ENCODE measurements at regions not wholly inside any gene's neighbourhood (a gene's known extent, or its start where the extent isn't known, plus 50 kb on each side); places are given as distances from the start of the nearest gene placed in this dataset.

DNA sequence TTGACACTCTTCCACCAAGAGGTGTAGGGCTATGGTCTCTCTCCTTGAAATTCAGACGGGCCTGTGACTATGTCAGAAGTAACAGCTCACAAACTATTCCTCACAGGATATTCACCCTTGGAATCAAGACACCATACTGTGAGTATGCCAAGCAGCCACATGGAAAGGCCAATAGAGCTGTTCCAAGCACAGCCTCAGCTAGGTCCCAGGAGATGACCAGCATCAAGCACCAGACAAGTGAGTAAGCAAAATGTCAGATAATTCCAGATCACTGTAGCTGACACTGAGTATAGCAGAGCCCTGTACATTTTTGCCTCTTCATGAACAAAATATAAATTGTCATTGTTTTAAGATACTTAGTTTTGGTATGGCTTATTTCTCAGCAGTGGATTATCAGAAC is 88.1 kb upstream of the KCND2 start:
- ChIA-PET CTCF (no interaction called here), POLR2A (no interaction called here)
- Histone ChIP-seq H3K4me1 (no peaks in the 10 kb centered on the region), H3K4me3 (ENCODE audit: low read depth, low read length) (no peak overlapping the region), H3K27me3 (replicated peaks; ENCODE audit: control insufficient read depth, insufficient read depth, low read length) (no peaks in the 10 kb centered on the region), H3K9me3 (no peaks in the 10 kb centered on the region), H3K36me3 (ENCODE audit: control insufficient read depth, insufficient read depth, low read length) (no peaks in the 10 kb centered on the region)
- TF ChIP-seq, protein P1, sequence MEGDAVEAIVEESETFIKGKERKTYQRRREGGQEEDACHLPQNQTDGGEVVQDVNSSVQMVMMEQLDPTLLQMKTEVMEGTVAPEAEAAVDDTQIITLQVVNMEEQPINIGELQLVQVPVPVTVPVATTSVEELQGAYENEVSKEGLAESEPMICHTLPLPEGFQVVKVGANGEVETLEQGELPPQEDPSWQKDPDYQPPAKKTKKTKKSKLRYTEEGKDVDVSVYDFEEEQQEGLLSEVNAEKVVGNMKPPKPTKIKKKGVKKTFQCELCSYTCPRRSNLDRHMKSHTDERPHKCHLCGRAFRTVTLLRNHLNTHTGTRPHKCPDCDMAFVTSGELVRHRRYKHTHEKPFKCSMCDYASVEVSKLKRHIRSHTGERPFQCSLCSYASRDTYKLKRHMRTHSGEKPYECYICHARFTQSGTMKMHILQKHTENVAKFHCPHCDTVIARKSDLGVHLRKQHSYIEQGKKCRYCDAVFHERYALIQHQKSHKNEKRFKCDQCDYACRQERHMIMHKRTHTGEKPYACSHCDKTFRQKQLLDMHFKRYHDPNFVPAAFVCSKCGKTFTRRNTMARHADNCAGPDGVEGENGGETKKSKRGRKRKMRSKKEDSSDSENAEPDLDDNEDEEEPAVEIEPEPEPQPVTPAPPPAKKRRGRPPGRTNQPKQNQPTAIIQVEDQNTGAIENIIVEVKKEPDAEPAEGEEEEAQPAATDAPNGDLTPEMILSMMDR (IDR thresholded peaks at IDR 0.05; ENCODE audit: insufficient read depth in 1 of 2, low read depth in 1 of 2, low read length in 1 of 2, severe bottlenecking in 1 of 2, unreplicated experiment in 1 of 2): no peak
- intact Hi-C loops (cut with micrococcal nuclease; ENCODE audit: unreplicated experiment): no loop called here
- Mint-ChIP-seq H3K9me3 (ENCODE audit: unreplicated experiment) (no peaks in the 10 kb centered on the region), H3K4me1 (ENCODE audit: low read depth, unreplicated experiment) (no peaks in the 10 kb centered on the region), H3K27ac (ENCODE audit: unreplicated experiment) (no peak overlapping the region), H3K27me3 (ENCODE audit: insufficient read depth, unreplicated experiment) (peaks cover 3% of the 10 kb centered on the region), H3K36me3 (ENCODE audit: insufficient read depth, unreplicated experiment) (no peaks in the 10 kb centered on the region), H3K4me3 (ENCODE audit: unreplicated experiment) (no peak overlapping the region)
- no TSS peak for BruUV-seq (replicated peaks)
- DNase-seq: no peak

DNA sequence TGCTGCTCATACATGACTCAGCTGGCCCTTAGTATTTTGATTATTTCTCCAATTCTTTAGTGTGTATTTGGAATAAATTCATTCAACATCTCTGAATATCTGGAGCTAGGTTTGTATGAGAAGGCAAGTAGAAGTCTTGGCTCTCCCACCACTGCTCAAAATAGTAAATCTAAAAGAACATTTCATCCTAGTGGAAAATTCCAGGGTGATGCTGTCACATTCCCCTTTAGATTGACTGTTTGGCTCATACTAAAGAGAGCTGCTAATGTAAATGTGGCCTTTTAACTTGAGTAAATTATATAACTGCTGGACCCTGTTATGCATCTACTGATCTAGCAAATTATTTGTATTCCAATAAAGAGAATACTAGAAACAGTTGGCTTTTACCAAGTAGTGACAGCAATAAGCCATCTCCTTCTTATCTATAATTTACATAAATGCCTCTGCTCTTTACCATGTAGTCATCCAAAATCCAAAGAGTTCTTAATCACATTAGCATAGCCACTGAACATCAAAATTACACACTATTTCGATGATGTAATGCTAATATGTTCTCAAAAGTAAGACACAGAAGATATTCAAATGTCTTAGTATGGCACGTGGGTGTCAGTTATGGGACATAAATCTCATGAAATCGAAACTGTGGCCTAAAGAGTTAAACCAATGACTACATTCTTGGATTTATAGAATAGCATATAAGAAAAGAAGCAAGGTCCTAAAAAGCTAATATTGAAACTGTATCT is 86.9 kb upstream of the KCND2 start:
- Histone ChIP-seq H3K4me3 (ENCODE audit: low read depth, low read length) (no peak overlapping the region), H3K4me1 (no peaks in the 10 kb centered on the region), H3K27me3 (replicated peaks; ENCODE audit: control insufficient read depth, insufficient read depth, low read length) (no peaks in the 10 kb centered on the region), H3K36me3 (ENCODE audit: control insufficient read depth, insufficient read depth, low read length) (no peaks in the 10 kb centered on the region), H3K9me3 (no peaks in the 10 kb centered on the region)
- no peak overlapping the region for H3K27ac Mint-ChIP-seq (ENCODE audit: unreplicated experiment)
- POLR2A ChIA-PET: no interaction called here
- intact Hi-C loops (cut with micrococcal nuclease; ENCODE audit: unreplicated experiment): no loop called here
- CTCF ChIA-PET: no interaction called here
- no peaks in the 10 kb centered on the region for H3K4me1 Mint-ChIP-seq (ENCODE audit: low read depth, unreplicated experiment)
- no peak for DNase-seq
- no peak overlapping the region for H3K4me3 Mint-ChIP-seq (ENCODE audit: unreplicated experiment)
- no peaks in the 10 kb centered on the region for H3K9me3 Mint-ChIP-seq (ENCODE audit: unreplicated experiment)
- BruUV-seq (replicated peaks): no TSS peak
- no peaks in the 10 kb centered on the region for H3K36me3 Mint-ChIP-seq (ENCODE audit: insufficient read depth, unreplicated experiment)
- H3K27me3 Mint-ChIP-seq (ENCODE audit: insufficient read depth, unreplicated experiment): peaks cover 3% of the 10 kb centered on the region
- TF ChIP-seq, protein P1 (IDR thresholded peaks at IDR 0.05; ENCODE audit: insufficient read depth in 1 of 2, low read depth in 1 of 2, low read length in 1 of 2, severe bottlenecking in 1 of 2, unreplicated experiment in 1 of 2): no peak

DNA sequence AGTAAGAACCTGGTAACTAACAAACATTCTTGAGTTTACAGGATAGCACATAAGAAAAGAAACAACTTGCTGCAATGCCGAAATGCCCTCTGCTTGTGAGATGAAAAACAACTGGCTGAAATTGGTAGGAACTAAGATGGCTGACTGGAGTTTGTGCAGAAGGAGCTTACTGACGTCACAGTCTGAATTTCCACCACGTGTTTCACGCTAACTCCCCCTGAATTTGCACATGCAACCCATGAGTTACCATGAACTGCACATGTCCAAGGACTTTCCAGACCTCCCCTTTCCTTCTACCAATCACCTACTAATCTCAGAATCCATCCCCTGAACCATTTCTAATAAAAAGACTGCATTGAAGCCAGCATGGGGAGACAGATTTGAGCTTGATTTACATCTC is 86.3 kb upstream of the KCND2 start:
- POLR2A ChIA-PET: no interaction called here

More for the DNA sequence above, 86.3 kb upstream of the KCND2 start:
- intact Hi-C loops (cut with micrococcal nuclease; ENCODE audit: unreplicated experiment): no loop called here
- no peaks in the 10 kb centered on the region for H3K4me1 ChIP-seq
- no peaks in the 10 kb centered on the region for H3K9me3 Mint-ChIP-seq (ENCODE audit: unreplicated experiment)
- H3K4me3 ChIP-seq (ENCODE audit: low read depth, low read length): no peak overlapping the region
- CTCF ChIA-PET: no interaction called here
- no peak overlapping the region for H3K27ac Mint-ChIP-seq (ENCODE audit: unreplicated experiment)
- peaks cover 3% of the 10 kb centered on the region for H3K27me3 Mint-ChIP-seq (ENCODE audit: insufficient read depth, unreplicated experiment)
- H3K27me3 ChIP-seq (replicated peaks; ENCODE audit: control insufficient read depth, insufficient read depth, low read length): no peaks in the 10 kb centered on the region
- TF ChIP-seq, protein P1 (IDR thresholded peaks at IDR 0.05; ENCODE audit: insufficient read depth in 1 of 2, low read depth in 1 of 2, low read length in 1 of 2, severe bottlenecking in 1 of 2, unreplicated experiment in 1 of 2): no peak
- H3K4me1 Mint-ChIP-seq (ENCODE audit: low read depth, unreplicated experiment): no peaks in the 10 kb centered on the region
- no peak for DNase-seq
- H3K4me3 Mint-ChIP-seq (ENCODE audit: unreplicated experiment): no peak overlapping the region
- H3K36me3 ChIP-seq (ENCODE audit: control insufficient read depth, insufficient read depth, low read length): no peaks in the 10 kb centered on the region
- BruUV-seq (replicated peaks): no TSS peak
- no peaks in the 10 kb centered on the region for H3K9me3 ChIP-seq
- H3K36me3 Mint-ChIP-seq (ENCODE audit: insufficient read depth, unreplicated experiment): no peaks in the 10 kb centered on the region

Data from Caco-2 (cell line).